ENCODE measurements at regions not wholly inside any gene's neighbourhood (a gene's known extent, or its start where the extent isn't known, plus 50 kb on each side); places are given as distances from the start of the nearest gene placed in this dataset.
"Not testable (repeated sequence)": the region's sequence is repeated elsewhere in the genome, so short reads cannot be mapped to it uniquely, and the experiment has no call there.

DNA sequence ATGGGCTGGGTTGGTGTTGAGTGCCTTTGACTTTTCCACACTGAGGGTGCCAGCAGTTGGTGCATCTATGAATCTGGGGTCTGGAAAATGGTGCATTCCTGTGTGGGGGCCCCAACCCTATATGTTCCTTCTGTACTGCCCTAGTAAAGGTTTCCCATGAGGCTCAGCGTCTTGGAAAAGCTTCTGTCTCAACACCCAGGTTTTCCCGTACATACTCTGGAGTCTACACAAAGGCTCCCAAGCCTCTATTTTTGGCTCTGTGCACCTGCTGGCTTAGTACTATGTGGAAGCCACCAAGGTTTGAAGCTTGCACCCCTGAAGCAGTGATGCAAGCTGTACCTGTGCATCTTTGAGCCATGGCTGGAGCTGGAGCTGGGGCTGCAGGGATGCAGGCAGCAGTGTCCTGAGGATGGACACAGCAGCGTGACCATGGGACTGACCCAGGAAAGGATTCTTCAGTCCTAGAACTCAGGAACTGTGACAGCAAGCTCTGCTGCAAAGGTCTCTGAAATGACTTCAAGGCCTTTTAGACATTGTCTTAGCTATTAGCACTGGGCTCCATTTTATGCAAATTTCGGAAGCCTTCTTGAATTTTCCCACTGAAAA, 282.7 kb downstream of the POTED start:
- not testable (repeated sequence) for H3K4me1 Mint-ChIP-seq, H3K27ac Mint-ChIP-seq, H3K36me3 Mint-ChIP-seq, H3K4me3 Mint-ChIP-seq, H3K9me3 Mint-ChIP-seq, H3K27me3 Mint-ChIP-seq

DNA sequence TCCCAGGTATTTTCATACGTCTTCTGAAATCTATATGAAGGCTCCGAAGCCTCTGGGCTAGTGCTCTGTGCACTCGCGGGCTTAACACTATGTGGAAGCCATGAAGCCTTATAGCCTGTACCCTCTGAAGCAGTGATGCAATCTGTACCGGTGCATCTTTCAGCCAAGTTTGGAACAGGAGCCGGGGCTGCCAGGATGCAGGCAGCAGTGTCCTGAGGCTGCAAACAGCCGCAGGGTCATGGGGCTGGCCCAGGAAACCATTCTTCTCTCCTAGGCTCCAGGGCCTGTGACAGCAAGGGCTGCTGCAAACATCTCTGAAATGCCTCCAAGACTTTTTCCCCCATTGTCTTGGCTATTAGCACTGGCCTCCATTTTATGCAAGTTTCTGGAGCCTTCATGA, 279.6 kb downstream of the POTED start:
- H3K27me3 Mint-ChIP-seq, H3K36me3 Mint-ChIP-seq, H3K9me3 Mint-ChIP-seq, H3K27ac Mint-ChIP-seq, H3K4me1 Mint-ChIP-seq, H3K4me3 Mint-ChIP-seq: not testable (repeated sequence)

DNA sequence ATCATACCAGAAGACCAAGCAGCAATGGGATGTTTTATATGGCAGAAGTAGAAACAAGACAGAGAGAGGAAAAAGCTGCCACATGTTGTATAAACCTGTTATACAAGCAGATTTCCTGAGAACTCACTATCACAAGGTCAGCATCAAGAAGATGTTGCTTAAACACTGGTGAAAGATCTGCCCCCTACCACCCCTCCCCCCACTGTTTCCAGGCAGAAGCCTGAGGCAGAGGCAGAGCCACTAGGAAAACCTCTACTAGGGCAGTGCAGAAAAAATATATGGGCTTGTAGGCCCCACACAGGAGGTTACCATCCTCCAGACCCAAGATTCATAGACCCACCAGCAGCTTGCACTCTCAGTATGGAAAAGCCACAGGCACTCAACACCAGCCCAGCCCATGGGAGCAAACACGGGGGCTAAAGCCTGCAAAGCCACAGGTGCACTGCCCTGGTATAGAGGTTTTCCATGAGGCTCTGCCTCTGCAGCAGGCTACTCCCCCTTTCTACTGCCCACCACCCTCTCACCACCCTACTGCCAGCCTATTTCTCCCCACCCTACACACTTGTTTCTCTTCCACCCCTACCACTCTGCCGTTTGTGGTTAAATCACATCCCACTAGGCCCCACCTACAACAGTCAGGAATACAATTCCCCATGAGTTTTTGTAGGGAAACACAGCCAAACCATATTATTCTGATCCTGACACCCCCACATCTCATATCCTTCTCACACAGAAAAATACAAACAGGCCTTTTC, 274.2 kb downstream of the POTED start:
- H3K4me1 Mint-ChIP-seq, H3K27me3 Mint-ChIP-seq, H3K36me3 Mint-ChIP-seq, H3K9me3 Mint-ChIP-seq, H3K27ac Mint-ChIP-seq, H3K4me3 Mint-ChIP-seq: not testable (repeated sequence)

DNA sequence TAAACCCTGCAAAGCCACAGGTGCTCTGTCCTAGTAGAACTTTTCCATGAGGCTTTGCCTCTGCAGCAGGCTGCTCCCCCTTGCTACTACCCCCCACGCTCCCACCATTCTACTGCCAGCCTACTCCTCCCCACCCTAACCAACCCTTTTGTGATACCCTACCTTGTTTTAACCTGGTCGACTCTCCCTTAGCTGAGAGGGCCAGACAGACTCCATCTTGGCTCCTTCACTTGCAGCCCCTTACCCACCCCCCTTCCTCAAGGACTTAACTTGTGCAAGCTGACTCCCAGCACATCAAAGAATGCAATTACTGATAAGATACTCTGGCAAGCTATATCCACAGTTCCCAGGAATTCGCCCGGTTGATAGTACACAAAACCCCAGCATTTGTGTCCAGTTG, 267.9 kb downstream of the POTED start:
- not testable (repeated sequence) for H3K4me1 Mint-ChIP-seq, H3K27ac Mint-ChIP-seq, H3K4me3 Mint-ChIP-seq, H3K27me3 Mint-ChIP-seq, H3K9me3 Mint-ChIP-seq, H3K36me3 Mint-ChIP-seq

DNA sequence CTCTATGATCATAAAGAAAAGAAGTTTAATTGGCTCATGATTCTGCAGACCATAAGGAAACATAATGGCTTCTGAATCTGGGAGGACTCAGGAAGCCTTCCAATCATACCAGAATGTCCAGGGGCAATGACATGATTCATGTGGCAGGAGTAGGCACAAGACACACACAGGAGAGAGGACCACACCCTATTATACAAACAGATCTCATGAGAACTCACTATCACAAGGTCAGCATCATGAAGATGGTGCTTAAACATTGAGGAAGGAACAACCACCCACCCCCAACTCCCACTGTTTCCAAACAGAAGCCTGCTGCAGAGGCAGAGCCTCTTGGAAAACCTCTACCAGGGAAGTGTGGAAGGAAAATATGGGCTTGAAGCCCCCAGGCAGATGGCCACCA, 267.4 kb downstream of the POTED start:
- not testable (repeated sequence) for H3K27me3 Mint-ChIP-seq, H3K4me3 Mint-ChIP-seq, H3K9me3 Mint-ChIP-seq, H3K36me3 Mint-ChIP-seq, H3K4me1 Mint-ChIP-seq, H3K27ac Mint-ChIP-seq

DNA sequence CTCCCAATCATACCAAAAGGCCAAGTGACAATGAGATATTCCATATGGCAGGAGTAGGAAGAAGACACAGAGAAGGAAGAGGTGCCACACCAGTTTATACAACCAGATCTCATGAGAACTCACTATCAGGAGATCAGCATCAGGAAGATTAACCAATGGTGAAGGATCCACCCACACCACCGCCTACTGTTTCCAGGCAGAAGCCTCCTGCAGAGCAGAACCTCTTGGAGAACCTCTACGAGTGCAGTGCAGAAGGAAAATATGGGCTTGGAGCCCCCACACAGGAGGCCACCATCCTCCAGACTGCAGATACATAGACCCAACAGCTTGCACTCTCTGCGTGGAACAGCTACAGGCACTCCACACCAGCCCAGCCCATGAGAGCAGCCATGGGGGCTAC, 264.4 kb downstream of the POTED start:
- not testable (repeated sequence) for H3K4me1 Mint-ChIP-seq, H3K4me3 Mint-ChIP-seq, H3K36me3 Mint-ChIP-seq

DNA sequence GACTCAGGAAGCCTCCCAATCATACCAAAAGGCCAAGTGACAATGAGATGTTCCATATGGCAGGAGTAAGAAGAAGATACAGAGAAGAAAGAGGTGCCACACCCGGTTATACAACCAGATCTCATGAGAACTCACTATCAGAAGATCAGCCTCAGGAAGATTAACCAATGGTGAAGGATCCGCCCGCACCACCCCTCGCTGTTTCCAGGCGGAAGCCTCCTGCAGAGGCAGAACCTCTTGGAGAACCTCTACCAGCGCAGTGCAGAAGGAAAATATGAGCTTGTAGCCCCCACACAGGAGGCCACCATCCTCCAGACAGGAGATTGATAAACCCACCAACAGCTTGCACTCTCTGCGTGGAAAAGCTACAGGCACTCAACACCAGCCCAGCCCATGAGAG, 245.1 kb downstream of the POTED start:
- Mint-ChIP-seq H3K27me3 (peaks cover 3% of the 10 kb centered on the region), H3K9me3 (no peaks in the 10 kb centered on the region), H3K36me3 (peaks cover 2% of the 10 kb centered on the region), H3K4me1 (no peaks in the 10 kb centered on the region), H3K4me3 (no peak overlapping the region), H3K27ac (no peak overlapping the region)

More for the DNA sequence above, 264.4 kb downstream of the POTED start:
- not testable (repeated sequence) for H3K9me3 Mint-ChIP-seq, H3K27me3 Mint-ChIP-seq, H3K27ac Mint-ChIP-seq

DNA sequence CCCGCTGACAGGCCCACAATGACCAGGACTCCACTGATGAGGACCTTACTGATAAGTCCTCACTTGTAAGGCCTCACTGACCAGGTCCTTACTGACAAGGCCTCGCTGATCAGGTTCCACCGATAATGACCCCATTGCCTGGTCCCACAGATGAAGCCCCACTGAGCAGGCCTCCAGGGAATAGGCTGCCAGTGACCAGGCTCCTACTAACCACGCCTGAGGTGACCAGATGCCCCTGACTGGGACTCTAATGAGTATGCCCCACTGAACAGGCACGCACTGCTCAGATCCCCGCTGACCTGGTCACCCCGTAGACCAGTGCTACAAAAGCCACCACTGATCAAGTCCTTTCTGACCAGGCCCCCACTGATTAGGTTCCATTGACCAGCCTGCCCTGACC, 241.2 kb downstream of the POTED start:
- H3K27ac Mint-ChIP-seq, H3K27me3 Mint-ChIP-seq, H3K36me3 Mint-ChIP-seq, H3K9me3 Mint-ChIP-seq, H3K4me1 Mint-ChIP-seq: not testable (repeated sequence)
- H3K4me3 Mint-ChIP-seq, result peak overlapping the region in 1 of 4 donors; percentile 49

DNA sequence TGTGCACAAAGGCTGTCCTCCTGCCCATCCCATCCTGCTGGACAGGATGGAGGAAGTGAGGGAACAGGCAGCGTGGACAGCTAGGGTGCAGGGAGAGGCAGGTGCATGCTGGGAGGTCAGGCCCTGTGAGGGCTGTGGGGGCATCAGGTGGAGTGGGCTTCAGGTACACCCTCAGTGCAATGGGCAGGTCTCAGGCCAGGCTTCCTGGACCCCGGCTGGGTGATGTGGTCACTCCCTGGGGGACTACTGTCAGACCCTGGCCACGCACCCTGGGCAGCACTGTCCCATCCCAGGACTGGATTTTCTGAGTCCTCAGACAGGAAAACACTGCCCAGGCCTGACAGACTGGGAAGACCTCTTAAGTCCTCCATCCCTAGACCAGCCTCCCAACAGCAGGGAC, 239.9 kb downstream of the POTED start:
- not testable (repeated sequence) for H3K9me3 Mint-ChIP-seq, H3K27me3 Mint-ChIP-seq, H3K36me3 Mint-ChIP-seq, H3K4me3 Mint-ChIP-seq, H3K27ac Mint-ChIP-seq, H3K4me1 Mint-ChIP-seq

DNA sequence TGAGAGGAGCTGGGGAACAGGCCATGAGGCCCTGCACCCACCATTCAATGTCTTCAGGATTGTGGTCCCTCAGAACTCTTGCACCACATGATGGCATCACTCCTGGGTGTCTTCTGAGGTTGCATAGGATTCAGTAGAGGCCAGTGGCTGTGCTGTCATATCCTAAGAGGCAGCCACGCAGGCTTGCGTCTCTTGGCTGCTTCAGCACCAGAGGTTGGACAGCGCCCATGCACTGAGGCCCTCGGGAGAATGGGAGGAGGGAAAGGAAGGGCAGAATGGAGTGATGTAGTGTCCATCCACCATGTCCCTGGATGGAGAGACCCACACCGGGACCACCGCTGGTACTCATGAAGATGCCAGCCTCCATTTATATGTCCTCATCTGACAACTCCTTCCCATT, 237.1 kb downstream of the POTED start:
- not testable (repeated sequence) for H3K27ac Mint-ChIP-seq, H3K4me1 Mint-ChIP-seq, H3K36me3 Mint-ChIP-seq, H3K4me3 Mint-ChIP-seq, H3K9me3 Mint-ChIP-seq, H3K27me3 Mint-ChIP-seq

DNA sequence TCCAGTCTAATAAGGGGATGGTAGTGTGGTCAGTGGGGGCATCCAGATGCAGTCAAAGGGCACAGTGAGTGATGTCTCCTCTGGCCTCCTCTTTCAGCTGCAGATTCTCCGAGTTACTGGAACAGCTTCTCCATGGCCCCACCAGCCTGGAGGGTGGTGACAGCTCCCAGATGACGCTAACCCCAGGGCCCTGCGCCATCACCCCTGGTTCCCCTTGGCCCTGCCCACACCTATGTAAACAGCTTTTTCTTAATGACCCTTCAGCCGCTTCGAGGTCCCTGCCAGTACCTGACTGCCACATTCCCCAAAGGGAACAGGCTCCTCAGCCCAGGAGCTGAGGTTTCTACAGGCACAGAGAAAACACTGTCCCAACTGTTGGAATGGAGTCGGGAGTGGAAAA, 235.0 kb downstream of the POTED start:
- not testable (repeated sequence) for H3K4me1 Mint-ChIP-seq, H3K4me3 Mint-ChIP-seq, H3K27me3 Mint-ChIP-seq, H3K27ac Mint-ChIP-seq, H3K9me3 Mint-ChIP-seq, H3K36me3 Mint-ChIP-seq

DNA sequence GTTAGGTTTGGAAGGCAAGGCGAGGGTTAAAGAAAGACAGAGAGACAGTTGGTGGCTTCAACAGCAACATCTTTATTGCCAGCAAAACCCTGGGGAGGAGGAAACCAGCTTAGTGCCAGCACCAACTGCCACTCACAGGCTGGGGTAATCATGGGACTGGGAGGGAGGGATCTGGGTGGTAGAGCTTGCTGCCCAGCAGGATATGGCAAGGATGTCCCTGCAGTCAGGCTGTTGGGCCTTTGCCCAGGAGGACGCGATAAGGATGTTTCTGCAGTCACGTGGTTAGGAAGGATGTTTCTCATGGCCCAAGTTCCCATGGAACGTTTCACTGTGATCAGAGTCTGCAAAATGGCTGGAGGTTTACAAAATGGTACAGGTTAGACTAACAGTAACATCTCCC, 233.5 kb downstream of the POTED start:
- not testable (repeated sequence) for H3K9me3 Mint-ChIP-seq, H3K4me1 Mint-ChIP-seq, H3K27me3 Mint-ChIP-seq, H3K36me3 Mint-ChIP-seq, H3K4me3 Mint-ChIP-seq, H3K27ac Mint-ChIP-seq

DNA sequence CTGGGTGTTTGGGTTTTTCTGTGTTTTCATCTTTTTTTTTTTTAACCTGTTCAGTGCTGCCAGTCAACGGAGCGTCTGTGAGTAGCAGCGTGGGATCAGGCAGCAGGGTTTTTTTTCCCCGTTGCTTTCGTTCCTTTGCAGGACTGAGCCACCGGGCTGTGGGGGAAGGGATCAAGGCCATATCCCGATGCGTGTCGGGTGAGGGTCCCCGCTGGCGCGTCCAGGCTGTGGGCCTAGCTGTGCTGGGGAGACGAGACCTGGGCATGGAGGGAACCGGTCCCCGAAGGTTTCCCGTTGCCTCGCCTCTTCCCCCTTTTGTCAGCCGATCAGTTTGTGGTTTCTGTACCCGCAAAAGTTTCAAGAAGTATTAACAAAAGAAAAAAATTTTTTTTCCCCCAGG, 218.1 kb downstream of the POTED start:
- not testable (repeated sequence) for H3K27me3 Mint-ChIP-seq, H3K4me3 Mint-ChIP-seq, H3K4me1 Mint-ChIP-seq, H3K36me3 Mint-ChIP-seq, H3K27ac Mint-ChIP-seq, H3K9me3 Mint-ChIP-seq

DNA sequence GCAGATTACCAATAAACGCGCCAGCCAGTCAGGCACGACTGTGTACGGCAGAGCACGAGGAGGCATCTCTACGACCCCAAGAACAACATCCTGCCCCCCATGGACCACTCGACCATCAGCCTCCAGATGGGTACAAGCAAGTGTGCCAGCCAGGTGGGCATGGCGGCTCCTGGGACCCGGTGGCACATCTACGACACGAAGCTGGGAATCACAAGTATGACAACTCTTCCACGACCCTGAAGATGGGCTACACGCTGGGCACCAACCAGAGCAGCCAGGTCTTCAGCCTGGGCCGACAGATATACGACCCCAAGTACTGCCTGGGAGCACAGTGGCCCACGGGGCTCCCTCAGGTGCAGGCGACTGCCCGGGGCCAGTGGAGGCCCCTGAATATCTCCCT, 217.6 kb downstream of the POTED start:
- Mint-ChIP-seq H3K9me3 (peaks cover 0 to 1% (median 0%) of the 10 kb centered on the region in 3 donors), H3K27me3 (peaks cover 1% of the 10 kb centered on the region), H3K4me3 (no peak overlapping the region), H3K27ac (peak overlapping the region in 1 of 3 donors; percentile 32), H3K4me1 (no peaks in the 10 kb centered on the region), H3K36me3 (no peaks in the 10 kb centered on the region)

DNA sequence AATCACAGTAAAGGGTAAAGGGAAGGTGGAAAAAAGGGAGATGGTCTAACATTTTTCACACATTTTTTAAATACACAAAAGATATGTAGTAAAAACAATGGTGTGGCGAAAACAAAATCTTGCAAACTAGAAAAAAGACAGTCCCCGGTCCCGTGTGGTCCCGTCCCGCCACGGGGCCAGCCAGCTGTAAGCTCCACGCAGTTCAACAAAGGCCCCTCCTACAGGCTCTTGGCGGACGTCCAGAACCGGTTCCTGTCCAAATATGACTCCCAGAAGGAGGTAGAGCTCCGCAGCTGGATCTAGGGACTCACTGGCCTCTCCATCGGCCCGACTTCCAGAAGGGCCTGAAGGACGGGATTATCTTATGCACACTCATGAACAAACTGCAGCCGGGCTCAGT, 216.9 kb downstream of the POTED start:
- not testable (repeated sequence) for H3K4me3 Mint-ChIP-seq, H3K27me3 Mint-ChIP-seq, H3K9me3 Mint-ChIP-seq, H3K36me3 Mint-ChIP-seq, H3K27ac Mint-ChIP-seq, H3K4me1 Mint-ChIP-seq

DNA sequence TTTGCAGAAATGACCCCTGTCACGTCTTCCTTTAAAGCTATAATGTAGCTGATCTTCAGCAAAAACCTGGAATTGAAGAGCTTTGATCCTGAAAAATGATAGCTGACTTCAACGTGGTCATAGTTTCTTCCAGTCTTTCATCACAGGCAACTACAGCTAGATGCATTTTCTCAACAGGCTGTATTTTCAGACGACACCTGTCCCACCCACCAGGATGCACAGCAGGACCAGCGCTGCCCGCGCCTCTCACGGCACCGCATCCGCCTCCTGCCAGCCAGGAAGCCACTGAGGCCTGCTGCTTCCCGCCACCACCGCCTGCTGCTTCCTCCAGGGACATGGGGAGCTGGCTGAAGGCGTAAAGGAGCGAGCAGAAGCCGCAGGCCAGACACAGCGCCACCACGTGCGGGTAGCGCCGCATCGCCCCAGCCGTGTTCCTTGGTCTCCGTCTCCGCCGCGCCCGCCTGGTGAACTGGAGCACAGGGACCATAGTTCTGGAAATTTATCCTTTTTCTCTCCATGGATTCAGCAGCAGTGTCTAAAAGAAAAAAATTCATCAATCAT, 215.7 kb downstream of the POTED start:
- H3K4me3 Mint-ChIP-seq, H3K27me3 Mint-ChIP-seq, H3K36me3 Mint-ChIP-seq, H3K27ac Mint-ChIP-seq, H3K9me3 Mint-ChIP-seq, H3K4me1 Mint-ChIP-seq: not testable (repeated sequence)

DNA sequence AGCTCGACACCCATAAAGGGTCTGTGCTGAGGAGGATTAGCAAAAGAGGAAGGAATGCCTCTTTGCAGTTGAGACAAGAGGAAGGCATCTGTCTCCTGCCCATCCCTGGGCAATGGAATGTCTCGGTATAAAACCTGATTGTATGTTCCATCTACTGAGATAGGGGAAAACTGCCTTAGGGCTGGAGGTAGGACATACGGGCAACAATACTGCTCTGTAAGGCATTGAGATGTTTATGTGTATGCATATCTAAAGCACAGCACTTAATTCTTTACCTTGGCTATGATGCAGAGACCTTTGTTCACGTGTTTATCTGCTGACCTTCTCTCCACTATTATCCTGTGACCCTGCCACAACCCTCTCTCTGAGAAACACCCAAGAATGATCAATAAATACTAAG, 210.7 kb downstream of the POTED start:
- H3K4me1 Mint-ChIP-seq, H3K36me3 Mint-ChIP-seq, H3K9me3 Mint-ChIP-seq, H3K4me3 Mint-ChIP-seq, H3K27me3 Mint-ChIP-seq, H3K27ac Mint-ChIP-seq: not testable (repeated sequence)
